ENCODE measurements at regions not wholly inside any gene's neighbourhood (a gene's known extent, or its start where the extent isn't known, plus 50 kb on each side); places are given as distances from the start of the nearest gene placed in this dataset.

DNA sequence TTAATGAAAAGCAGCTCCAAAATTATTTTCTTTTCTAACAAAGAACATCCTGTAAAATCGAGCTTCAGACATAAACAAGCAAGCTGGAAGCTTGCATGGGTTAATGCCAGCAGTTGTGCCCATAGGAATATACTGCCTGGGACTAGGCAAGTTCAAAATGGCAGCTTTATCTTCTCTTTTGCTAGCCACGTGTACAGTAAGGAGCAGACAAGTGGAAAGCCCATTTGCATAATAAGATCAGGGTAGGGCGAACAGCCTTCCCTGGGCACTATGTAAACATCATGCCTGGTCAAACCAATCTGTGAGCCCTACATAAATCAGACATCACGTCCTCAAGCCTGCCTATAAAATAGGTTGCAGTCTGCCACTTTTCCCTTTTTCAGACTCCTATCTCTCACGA, 489.7 kb downstream of the RFC3 start:
- H3K27ac ChIP-seq: no peak overlapping the region
- no peaks in the 10 kb centered on the region for H3K36me3 ChIP-seq

DNA sequence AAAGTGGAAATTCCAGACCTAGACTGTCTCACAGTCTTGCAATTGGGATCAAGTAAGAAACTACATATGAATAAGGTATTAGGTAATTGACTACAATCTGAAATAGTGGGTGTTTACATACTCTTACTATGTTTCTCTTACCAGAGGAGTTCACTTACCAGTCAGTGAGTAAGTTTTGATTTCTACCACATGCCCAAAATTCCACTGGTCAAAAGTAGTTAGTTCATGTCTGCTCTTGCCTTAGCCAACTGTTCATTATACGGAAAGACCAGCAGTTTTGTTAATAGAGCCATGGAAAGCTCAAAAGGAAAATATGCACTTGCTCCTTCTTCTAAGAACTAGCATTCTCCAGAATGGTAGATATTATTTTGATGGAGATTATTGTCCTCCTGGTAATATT, 490.8 kb downstream of the RFC3 start:
- TF ChIP-seq POLR2A (IDR thresholded peaks at IDR 0.05): no peak
- TF ChIP-seq, protein P1, sequence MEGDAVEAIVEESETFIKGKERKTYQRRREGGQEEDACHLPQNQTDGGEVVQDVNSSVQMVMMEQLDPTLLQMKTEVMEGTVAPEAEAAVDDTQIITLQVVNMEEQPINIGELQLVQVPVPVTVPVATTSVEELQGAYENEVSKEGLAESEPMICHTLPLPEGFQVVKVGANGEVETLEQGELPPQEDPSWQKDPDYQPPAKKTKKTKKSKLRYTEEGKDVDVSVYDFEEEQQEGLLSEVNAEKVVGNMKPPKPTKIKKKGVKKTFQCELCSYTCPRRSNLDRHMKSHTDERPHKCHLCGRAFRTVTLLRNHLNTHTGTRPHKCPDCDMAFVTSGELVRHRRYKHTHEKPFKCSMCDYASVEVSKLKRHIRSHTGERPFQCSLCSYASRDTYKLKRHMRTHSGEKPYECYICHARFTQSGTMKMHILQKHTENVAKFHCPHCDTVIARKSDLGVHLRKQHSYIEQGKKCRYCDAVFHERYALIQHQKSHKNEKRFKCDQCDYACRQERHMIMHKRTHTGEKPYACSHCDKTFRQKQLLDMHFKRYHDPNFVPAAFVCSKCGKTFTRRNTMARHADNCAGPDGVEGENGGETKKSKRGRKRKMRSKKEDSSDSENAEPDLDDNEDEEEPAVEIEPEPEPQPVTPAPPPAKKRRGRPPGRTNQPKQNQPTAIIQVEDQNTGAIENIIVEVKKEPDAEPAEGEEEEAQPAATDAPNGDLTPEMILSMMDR (IDR thresholded peaks at IDR 0.05): no peak
- Histone ChIP-seq H3K36me3 (no peaks in the 10 kb centered on the region), H3K4me1 (no peaks in the 10 kb centered on the region), H3K27me3 (no peaks in the 10 kb centered on the region), H3K9me3 (no peaks in the 10 kb centered on the region), H3K27ac (no peak overlapping the region), H3K4me3 (no peak overlapping the region)
- no peak for DNase-seq

More for the DNA sequence above, 489.7 kb downstream of the RFC3 start:
- no peaks in the 10 kb centered on the region for H3K9me3 ChIP-seq
- H3K27me3 ChIP-seq: no peaks in the 10 kb centered on the region
- no peaks in the 10 kb centered on the region for H3K4me1 ChIP-seq
- TF ChIP-seq, protein P1 (IDR thresholded peaks at IDR 0.05): no peak
- TF ChIP-seq POLR2A (IDR thresholded peaks at IDR 0.05): no peak
- no peak for DNase-seq
- no peak overlapping the region for H3K4me3 ChIP-seq

DNA sequence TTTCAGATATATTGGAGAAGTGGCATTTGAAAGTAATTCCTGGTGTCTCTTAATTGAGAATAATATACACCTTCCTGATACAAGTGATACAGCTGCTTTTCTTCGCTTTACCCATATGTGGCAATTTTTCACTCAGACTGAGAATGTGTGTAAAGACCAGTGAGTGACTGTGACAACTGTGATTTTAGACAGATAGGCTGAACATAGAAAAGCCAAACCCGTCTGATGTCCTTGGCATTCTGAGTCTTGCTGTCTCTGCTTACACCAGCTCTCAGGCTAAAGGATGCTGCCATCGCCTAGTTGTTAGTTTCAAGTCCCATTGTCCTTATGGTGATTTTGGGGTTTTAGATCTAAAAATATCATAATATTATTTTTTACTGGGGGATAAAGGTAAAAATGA, 492.6 kb downstream of the RFC3 start:
- no peak for DNase-seq
- Histone ChIP-seq H3K36me3 (no peaks in the 10 kb centered on the region), H3K4me3 (no peak overlapping the region), H3K4me1 (no peaks in the 10 kb centered on the region), H3K9me3 (no peaks in the 10 kb centered on the region), H3K27me3 (no peaks in the 10 kb centered on the region), H3K27ac (no peak overlapping the region)
- TF ChIP-seq, protein P1 (IDR thresholded peaks at IDR 0.05): no peak
- TF ChIP-seq POLR2A (IDR thresholded peaks at IDR 0.05): no peak

DNA sequence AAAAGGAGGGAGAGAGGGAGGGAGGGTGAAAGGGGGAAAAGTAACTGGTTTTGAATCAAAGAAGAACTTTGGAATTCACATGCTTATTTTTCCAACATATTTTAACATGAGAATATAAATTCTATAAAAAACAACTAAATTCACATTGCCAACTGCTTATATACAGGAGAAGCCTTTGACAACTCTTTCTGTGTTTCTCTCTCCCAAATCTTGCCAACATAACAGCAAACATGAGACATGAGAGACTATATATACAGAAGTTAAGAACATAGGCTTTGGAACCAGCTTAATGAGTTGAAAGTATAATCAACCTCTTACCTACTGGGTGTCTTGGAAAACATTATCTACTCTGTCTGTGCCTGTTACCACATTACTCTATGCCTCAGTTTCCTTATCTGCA, 493.3 kb downstream of the RFC3 start:
- no peaks in the 10 kb centered on the region for H3K4me1 ChIP-seq
- no peak for TF ChIP-seq POLR2A (IDR thresholded peaks at IDR 0.05)
- TF ChIP-seq, protein P1 (IDR thresholded peaks at IDR 0.05): no peak
- H3K27ac ChIP-seq: no peak overlapping the region
- no peaks in the 10 kb centered on the region for H3K9me3 ChIP-seq
- no peak for DNase-seq
- no peaks in the 10 kb centered on the region for H3K36me3 ChIP-seq
- no peak overlapping the region for H3K4me3 ChIP-seq
- H3K27me3 ChIP-seq: no peaks in the 10 kb centered on the region

DNA sequence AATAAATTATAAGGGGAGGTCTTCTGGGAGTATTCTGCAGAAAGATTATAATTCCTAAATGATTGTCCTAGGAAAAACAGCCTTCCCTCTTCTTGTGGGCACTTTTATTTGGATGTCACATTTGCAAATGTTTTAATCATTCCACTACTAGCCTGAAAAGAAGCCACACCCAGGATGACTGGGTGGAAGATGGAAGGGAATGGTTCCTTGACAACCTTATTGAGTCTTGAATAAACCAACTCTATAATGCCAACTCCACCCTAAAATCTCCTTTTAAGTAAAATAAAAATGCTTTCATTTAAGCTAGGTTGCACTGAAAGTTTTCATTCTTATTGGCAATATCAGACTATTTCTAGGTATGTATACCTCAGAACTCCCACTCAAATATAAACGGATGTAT, 494.6 kb downstream of the RFC3 start:
- Histone ChIP-seq H3K27me3 (no peaks in the 10 kb centered on the region), H3K9me3 (no peaks in the 10 kb centered on the region), H3K4me3 (no peak overlapping the region), H3K4me1 (no peaks in the 10 kb centered on the region), H3K27ac (no peak overlapping the region), H3K36me3 (no peaks in the 10 kb centered on the region)
- no peak for TF ChIP-seq POLR2A (IDR thresholded peaks at IDR 0.05)
- TF ChIP-seq, protein P1 (IDR thresholded peaks at IDR 0.05): no peak
- no peak for DNase-seq

DNA sequence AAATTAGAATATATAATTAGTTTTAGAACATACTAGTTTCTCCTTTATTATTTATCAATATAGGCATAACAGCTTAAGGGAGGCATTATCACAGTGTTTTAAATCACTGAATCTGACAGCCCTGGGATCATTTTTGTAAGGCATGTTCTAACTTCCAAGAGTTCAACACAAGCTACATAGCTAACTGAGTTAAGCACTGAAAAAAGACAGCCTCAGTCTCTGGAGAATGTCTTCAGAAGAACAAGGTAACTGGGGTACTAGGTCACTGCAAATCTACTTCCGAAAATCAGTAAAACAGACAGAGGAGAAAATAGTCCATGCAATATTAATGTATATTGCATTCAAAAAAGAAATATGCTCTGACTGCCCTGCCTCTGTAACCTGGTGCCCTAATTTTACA, 502.1 kb downstream of the RFC3 start:
- no peaks in the 10 kb centered on the region for H3K27me3 ChIP-seq
- no peaks in the 10 kb centered on the region for H3K4me1 ChIP-seq
- H3K36me3 ChIP-seq: no peaks in the 10 kb centered on the region
- H3K4me3 ChIP-seq: no peak overlapping the region
- no peak overlapping the region for H3K27ac ChIP-seq
- TF ChIP-seq POLR2A (IDR thresholded peaks at IDR 0.05): no peak
- TF ChIP-seq, protein P1 (IDR thresholded peaks at IDR 0.05): no peak
- DNase-seq: no peak
- no peaks in the 10 kb centered on the region for H3K9me3 ChIP-seq

Measured in Peyer's patch (tissue), 4 donors.